GM19463 (cell line): ENCODE measurements at regions not wholly inside any gene's neighbourhood (a gene's known extent, or its start where the extent isn't known, plus 50 kb on each side); places are given as distances from the start of the nearest gene placed in this dataset.
"Not testable (repeated sequence)": the region's sequence is repeated elsewhere in the genome, so short reads cannot be mapped to it uniquely, and the experiment has no call there.

ENCODE experiments used
- ATAC-seq: cut with Tn5 transposase; IDR thresholded peaks from one replicate; pipeline ENCODE4 v1.9.1; 2021; ENCODE audit warnings: mild to moderate bottlenecking, moderate library complexity; ENCODE audit not compliant: unreplicated experiment

GRCh38 chr2:204407204-204408014 lies 137.9 kb upstream of the PARD3B start:
- ATAC-seq: no peak

- not testable (repeated sequence) for ATAC-seq
These were observed 132.5 kb upstream of the PARD3B start for GRCh38 chr2:204412782-204413181.

- no peak for ATAC-seq
These were observed 129.7 kb upstream of the PARD3B start for GRCh38 chr2:204415406-204416181.

- ATAC-seq: no peak
These were observed 129.0 kb upstream of the PARD3B start for GRCh38 chr2:204416236-204416635.

GRCh38 chr2:204425821-204426220 lies 119.5 kb upstream of the PARD3B start:
- ATAC-seq: no peak

GRCh38 chr2:204428675-204429074 lies 116.6 kb upstream of the PARD3B start:
- ATAC-seq: no peak

- no peak for ATAC-seq
These were observed 113.7 kb upstream of the PARD3B start for GRCh38 chr2:204431529-204431928.

- ATAC-seq: no peak
These were observed 113.1 kb upstream of the PARD3B start for GRCh38 chr2:204432196-204432595.

- no peak for ATAC-seq
These were observed 110.4 kb upstream of the PARD3B start for GRCh38 chr2:204434660-204435462.

- ATAC-seq: no peak
These were observed 109.0 kb upstream of the PARD3B start for GRCh38 chr2:204436230-204436629.

GRCh38 chr2:204437408-204437807 lies 107.9 kb upstream of the PARD3B start:
- no peak for ATAC-seq

GRCh38 chr2:204437815-204438756 lies 107.2 kb upstream of the PARD3B start:
- no peak for ATAC-seq

- ATAC-seq: no peak
These were observed 104.0 kb upstream of the PARD3B start for GRCh38 chr2:204441316-204441715.

GRCh38 chr2:204445149-204445548 lies 100.1 kb upstream of the PARD3B start:
- ATAC-seq: no peak

GRCh38 chr2:204447722-204448121 lies 97.6 kb upstream of the PARD3B start:
- ATAC-seq: no peak

- no peak for ATAC-seq
These were observed 95.3 kb upstream of the PARD3B start for GRCh38 chr2:204449977-204450376.

GRCh38 chr2:204451766-204452165 lies 93.5 kb upstream of the PARD3B start:
- no peak for ATAC-seq

- ATAC-seq: no peak
These were observed 92.7 kb upstream of the PARD3B start for GRCh38 chr2:204452464-204453023.

- no peak for ATAC-seq
These were observed 91.5 kb upstream of the PARD3B start for GRCh38 chr2:204453730-204454167.
